ENCODE measurements at regions not wholly inside any gene's neighbourhood (a gene's known extent, or its start where the extent isn't known, plus 50 kb on each side); places are given as distances from the start of the nearest gene placed in this dataset.

DNA sequence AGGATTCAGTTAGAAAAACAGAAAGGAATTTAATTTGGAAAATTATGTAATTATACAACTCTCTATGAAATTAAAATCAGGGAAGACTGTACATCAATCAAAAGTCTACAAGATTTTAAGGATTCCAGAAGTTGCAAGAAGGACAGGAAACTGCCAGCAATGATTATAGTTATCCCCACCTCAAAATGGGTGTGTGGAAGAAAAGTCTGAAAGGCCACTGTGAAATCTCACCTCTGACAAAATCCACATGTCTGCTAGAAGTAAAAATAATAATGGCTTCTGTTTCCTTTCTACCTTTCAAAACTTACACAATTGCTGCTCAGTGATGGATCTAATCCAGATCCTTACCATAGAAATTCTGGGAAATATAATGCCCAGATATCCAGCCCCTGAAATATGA lies 708.1 kb upstream of the ADGRL4 start:
- no peak overlapping the region for H3K4me3 ChIP-seq (ENCODE audit: low read length)
- Mint-ChIP-seq H3K9me3 (peaks cover 14% of the 10 kb centered on the region), H3K36me3 (ENCODE audit: low read depth) (no peaks in the 10 kb centered on the region), H3K4me3 (no peak overlapping the region), H3K4me1 (ENCODE audit: low read depth) (no peaks in the 10 kb centered on the region), H3K27ac (no peak overlapping the region), H3K27me3 (no peaks in the 10 kb centered on the region)
- H3K27ac ChIP-seq (ENCODE audit: low read depth in 1 of 2, low read length in 2 of 2): no peak overlapping the region
- H3K4me1 ChIP-seq (ENCODE audit: insufficient read depth, low read length): no peaks in the 10 kb centered on the region
- H3K36me3 ChIP-seq (ENCODE audit: insufficient read depth, low read length): no peaks in the 10 kb centered on the region
- DNase-seq (no peak), ATAC-seq (ENCODE audit: poor library complexity) (no peak)
- TF ChIP-seq, protein P1, sequence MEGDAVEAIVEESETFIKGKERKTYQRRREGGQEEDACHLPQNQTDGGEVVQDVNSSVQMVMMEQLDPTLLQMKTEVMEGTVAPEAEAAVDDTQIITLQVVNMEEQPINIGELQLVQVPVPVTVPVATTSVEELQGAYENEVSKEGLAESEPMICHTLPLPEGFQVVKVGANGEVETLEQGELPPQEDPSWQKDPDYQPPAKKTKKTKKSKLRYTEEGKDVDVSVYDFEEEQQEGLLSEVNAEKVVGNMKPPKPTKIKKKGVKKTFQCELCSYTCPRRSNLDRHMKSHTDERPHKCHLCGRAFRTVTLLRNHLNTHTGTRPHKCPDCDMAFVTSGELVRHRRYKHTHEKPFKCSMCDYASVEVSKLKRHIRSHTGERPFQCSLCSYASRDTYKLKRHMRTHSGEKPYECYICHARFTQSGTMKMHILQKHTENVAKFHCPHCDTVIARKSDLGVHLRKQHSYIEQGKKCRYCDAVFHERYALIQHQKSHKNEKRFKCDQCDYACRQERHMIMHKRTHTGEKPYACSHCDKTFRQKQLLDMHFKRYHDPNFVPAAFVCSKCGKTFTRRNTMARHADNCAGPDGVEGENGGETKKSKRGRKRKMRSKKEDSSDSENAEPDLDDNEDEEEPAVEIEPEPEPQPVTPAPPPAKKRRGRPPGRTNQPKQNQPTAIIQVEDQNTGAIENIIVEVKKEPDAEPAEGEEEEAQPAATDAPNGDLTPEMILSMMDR (IDR thresholded peaks at IDR 0.05): no peak
- H3K9me3 ChIP-seq (ENCODE audit: control insufficient read depth in 1 of 2, insufficient read depth in 1 of 2, low read length in 2 of 2): peaks cover 0 to 9% of the 10 kb centered on the region in 2 experiments
- no peaks in the 10 kb centered on the region for H3K27me3 ChIP-seq (ENCODE audit: control insufficient read depth in 1 of 2, insufficient read depth in 2 of 2, low read length in 2 of 2)
- POLR2A ChIA-PET: no interaction called here
- CTCF ChIA-PET: no interaction called here
- intact Hi-C loops (cut with DNase I, micrococcal nuclease): no loop called here

- ATAC-seq (ENCODE audit: poor library complexity) (no peak), DNase-seq (no peak)
- Mint-ChIP-seq H3K27me3 (no peaks in the 10 kb centered on the region), H3K27ac (no peak overlapping the region), H3K9me3 (peaks cover 15% of the 10 kb centered on the region), H3K36me3 (ENCODE audit: low read depth) (no peaks in the 10 kb centered on the region), H3K4me1 (ENCODE audit: low read depth) (no peaks in the 10 kb centered on the region), H3K4me3 (no peak overlapping the region)
- TF ChIP-seq, protein P1 (IDR thresholded peaks at IDR 0.05): no peak
- H3K4me3 ChIP-seq (ENCODE audit: low read length): no peak overlapping the region
- no peaks in the 10 kb centered on the region for H3K27me3 ChIP-seq (ENCODE audit: control insufficient read depth in 1 of 2, insufficient read depth in 2 of 2, low read length in 2 of 2)
- no peaks in the 10 kb centered on the region for H3K4me1 ChIP-seq (ENCODE audit: insufficient read depth, low read length)
- CTCF ChIA-PET: no interaction called here
- POLR2A ChIA-PET: no interaction called here
- intact Hi-C loops (cut with DNase I, micrococcal nuclease): no loop called here
- peaks cover 0 to 3% of the 10 kb centered on the region in 2 experiments for H3K9me3 ChIP-seq (ENCODE audit: control insufficient read depth in 1 of 2, insufficient read depth in 1 of 2, low read length in 2 of 2)
- H3K36me3 ChIP-seq (ENCODE audit: insufficient read depth, low read length): no peaks in the 10 kb centered on the region
- H3K27ac ChIP-seq (ENCODE audit: low read depth in 1 of 2, low read length in 2 of 2): no peak overlapping the region
Observed at GRCh38 chr1:79711001-79711431, 704.5 kb upstream of the ADGRL4 start.

DNA sequence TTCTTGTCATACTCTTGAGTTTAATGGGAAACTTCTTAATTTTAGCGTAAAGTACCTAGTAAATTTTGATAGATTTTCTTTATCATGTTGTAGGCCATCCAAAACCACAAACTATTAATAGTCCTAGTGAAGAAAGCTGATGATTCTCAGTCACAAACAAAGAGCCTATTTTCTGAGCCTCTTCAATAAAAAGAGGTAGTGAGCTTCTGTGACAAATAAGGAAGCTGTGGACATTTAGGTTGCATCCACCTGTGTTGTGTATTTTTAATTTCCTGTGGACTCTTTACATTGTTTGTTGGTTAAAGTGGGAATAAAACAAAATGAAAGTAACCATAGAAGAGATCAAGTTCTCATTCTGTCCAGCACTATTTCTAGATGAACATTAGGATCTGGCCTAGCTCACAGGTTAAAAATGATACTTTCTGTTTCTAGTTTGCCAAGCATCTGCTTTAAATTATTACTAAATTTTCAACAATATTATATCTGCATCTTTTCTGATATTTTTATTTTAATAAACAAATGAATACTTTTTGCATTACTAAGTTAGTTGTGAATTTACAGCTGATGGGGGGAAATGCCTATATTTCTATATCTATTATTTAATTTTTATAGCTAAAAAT lies 702.2 kb upstream of the ADGRL4 start:
- H3K9me3 ChIP-seq (ENCODE audit: control insufficient read depth in 1 of 2, insufficient read depth in 1 of 2, low read length in 2 of 2): peaks cover 3 to 6% of the 10 kb centered on the region in 2 experiments
- no peak overlapping the region for H3K27ac Mint-ChIP-seq
- H3K4me3 ChIP-seq (ENCODE audit: low read length): no peak overlapping the region
- no peaks in the 10 kb centered on the region for H3K27me3 Mint-ChIP-seq
- H3K4me1 Mint-ChIP-seq (ENCODE audit: low read depth): no peaks in the 10 kb centered on the region
- TF ChIP-seq, protein P1 (IDR thresholded peaks at IDR 0.05): no peak
- H3K27me3 ChIP-seq (ENCODE audit: control insufficient read depth in 1 of 2, insufficient read depth in 2 of 2, low read length in 2 of 2): no peaks in the 10 kb centered on the region
- peaks cover 18% of the 10 kb centered on the region for H3K9me3 Mint-ChIP-seq
- ATAC-seq (ENCODE audit: poor library complexity) (no peak), DNase-seq (no peak)
- CTCF ChIA-PET: no interaction called here
- H3K4me1 ChIP-seq (ENCODE audit: insufficient read depth, low read length): no peaks in the 10 kb centered on the region
- no peak overlapping the region for H3K27ac ChIP-seq (ENCODE audit: low read depth in 1 of 2, low read length in 2 of 2)
- no peak overlapping the region for H3K4me3 Mint-ChIP-seq
- no peaks in the 10 kb centered on the region for H3K36me3 ChIP-seq (ENCODE audit: insufficient read depth, low read length)
- intact Hi-C loops (cut with DNase I, micrococcal nuclease): no loop called here
- no peaks in the 10 kb centered on the region for H3K36me3 Mint-ChIP-seq (ENCODE audit: low read depth)
- POLR2A ChIA-PET: no interaction called here
